Transverse colon (tissue), 4 donors: ENCODE measurements at regions not wholly inside any gene's neighbourhood (a gene's known extent, or its start where the extent isn't known, plus 50 kb on each side); places are given as distances from the start of the nearest gene placed in this dataset.

Experiments
- DNase-seq: peaks from one replicate; pipeline ENCODE4 v3.0.0-alpha.2; 2019
- H3K27ac ChIP-seq, 4 donors: fragments of 200-600 bp; sonication (generic); 2 replicates each; pipeline ENCODE4 v1.5.1; 2016 to 2018; ENCODE audit warnings: inconsistent platforms in 4 of 4
- H3K27me3 ChIP-seq: fragments of 200-600 bp; sonication (generic); 2 replicates; pipeline ENCODE4 v1.5.1; 2017; ENCODE audit warnings: inconsistent platforms
- H3K36me3 ChIP-seq, 4 donors: fragments of 200-600 bp; sonication (generic); 2 replicates each; pipeline ENCODE4 v1.5.1; 2017 to 2019; ENCODE audit warnings: inconsistent platforms in 4 of 4
- H3K4me1 ChIP-seq, 4 donors: fragments of 200-600 bp; sonication (generic); 2 replicates each; pipeline ENCODE4 v1.5.1; 2017 to 2020; ENCODE audit warnings: inconsistent platforms in 4 of 4
- H3K4me3 ChIP-seq, 4 donors: fragments of 200-600 bp; sonication (generic); 1 replicate in 1 of 4; 2 replicates in 3 of 4; pipeline versions ENCODE4 v1.5.1 to v1.6.1; 2017 to 2019; ENCODE audit warnings: inconsistent platforms in 4 of 4
- H3K9me3 ChIP-seq, 2 donors: fragments of 200-600 bp; sonication (generic); 2 replicates each; pipeline ENCODE4 v1.5.1; 2017 to 2019; ENCODE audit warnings: inconsistent platforms in 2 of 2
- EP300 ChIP-seq: sonication (generic); formaldehyde crosslinking; IDR thresholded peaks from one replicate; pipeline ENCODE4 v1.6.1; 2017; ENCODE audit warnings: antibody characterized with exemption, low read depth
- POLR2A ChIP-seq: fragments of 450-650 bp; IDR thresholded peaks from one replicate; pipeline ENCODE4 v1.6.1; 2016; ENCODE audit warnings: antibody characterized with exemption, mild to moderate bottlenecking, moderate library complexity
- POLR2AphosphoS5 ChIP-seq, 3 donors: sonication (generic); formaldehyde crosslinking; IDR thresholded peaks; one replicate each; pipeline ENCODE4 v1.6.1; 2016; ENCODE audit warnings: antibody characterized with exemption in 3 of 3
- WGBS, 2 donors: methylation state at CpG; one replicate each; pipeline ENCODE4 v1.1.5; 2018; ENCODE audit warnings: low coverage in 1 of 2; 5-methylcytosine and 5-hydroxymethylcytosine counted together
- in situ Hi-C, 4 donors: fragments of 200-750 bp; cut with MboI; loops; one replicate each; pipeline versions ENCODE4 v1.15.0 to v1.15.1; 2017; ENCODE audit warnings: low sequenced_read_pairs in 3 of 4, low pct_ligation_motif_present in 1 of 4, low pct_unique_long_range_greater_than_20kb in 1 of 4
- intact Hi-C: fragments of 100-400 bp; cut with DNase I; formaldehyde crosslinking; loops from one replicate; pipeline ENCODE4 v1.15.1; 2023; ENCODE audit warnings: low total_unique reads
- TF ChIP-seq, protein P1 (sequence below), 5 experiments: fragments of 200-600 bp in 3 of 5; fragments of 450-650 bp in 2 of 5; sonication (generic) in 3 of 5; IDR thresholded peaks; 1 replicate in 2 of 5; 2 replicates in 3 of 5; pipeline ENCODE4 v1.5.1; 2016 to 2017; ENCODE audit warnings: antibody characterized with exemption in 5 of 5, inconsistent platforms in 3 of 5, mild to moderate bottlenecking in 2 of 5, moderate library complexity in 1 of 5

DNA sequence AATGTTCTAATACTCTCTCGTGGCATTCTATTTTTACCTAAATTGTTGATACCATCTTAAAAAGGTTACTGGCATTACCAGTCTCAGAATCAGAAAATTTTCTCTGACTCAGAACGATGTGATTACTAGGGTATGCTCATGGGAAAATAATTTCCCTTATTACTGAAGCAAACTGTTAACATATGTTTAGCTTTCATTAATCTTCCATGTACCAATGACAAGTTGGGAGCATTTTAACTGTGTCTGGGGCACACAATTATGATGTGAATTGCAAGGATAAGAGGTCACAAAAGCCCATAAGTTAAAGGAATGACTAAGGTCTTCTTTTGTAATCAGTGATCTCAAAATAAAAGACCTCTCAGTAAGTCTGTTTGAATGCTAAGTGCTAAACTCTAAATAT, 1254.6 kb downstream of the PCDH18 start:
- WGBS, 2 donors, result 57 to 60% methylated on average over 2 of the region's 2 CpGs
- H3K27ac ChIP-seq, result no peak overlapping the region
- DNase-seq, result no peak
- no peak overlapping the region for H3K4me3 ChIP-seq
- no peak for TF ChIP-seq POLR2AphosphoS5 (IDR thresholded peaks at IDR 0.05)
- TF ChIP-seq EP300, result no peak
- TF ChIP-seq POLR2A, result no peak
- TF ChIP-seq, protein P1, sequence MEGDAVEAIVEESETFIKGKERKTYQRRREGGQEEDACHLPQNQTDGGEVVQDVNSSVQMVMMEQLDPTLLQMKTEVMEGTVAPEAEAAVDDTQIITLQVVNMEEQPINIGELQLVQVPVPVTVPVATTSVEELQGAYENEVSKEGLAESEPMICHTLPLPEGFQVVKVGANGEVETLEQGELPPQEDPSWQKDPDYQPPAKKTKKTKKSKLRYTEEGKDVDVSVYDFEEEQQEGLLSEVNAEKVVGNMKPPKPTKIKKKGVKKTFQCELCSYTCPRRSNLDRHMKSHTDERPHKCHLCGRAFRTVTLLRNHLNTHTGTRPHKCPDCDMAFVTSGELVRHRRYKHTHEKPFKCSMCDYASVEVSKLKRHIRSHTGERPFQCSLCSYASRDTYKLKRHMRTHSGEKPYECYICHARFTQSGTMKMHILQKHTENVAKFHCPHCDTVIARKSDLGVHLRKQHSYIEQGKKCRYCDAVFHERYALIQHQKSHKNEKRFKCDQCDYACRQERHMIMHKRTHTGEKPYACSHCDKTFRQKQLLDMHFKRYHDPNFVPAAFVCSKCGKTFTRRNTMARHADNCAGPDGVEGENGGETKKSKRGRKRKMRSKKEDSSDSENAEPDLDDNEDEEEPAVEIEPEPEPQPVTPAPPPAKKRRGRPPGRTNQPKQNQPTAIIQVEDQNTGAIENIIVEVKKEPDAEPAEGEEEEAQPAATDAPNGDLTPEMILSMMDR (IDR thresholded peaks at IDR 0.05), result no peak
- in situ Hi-C loops (no loop called here), intact Hi-C loops (no loop called here)
- no peaks in the 10 kb centered on the region for H3K27me3 ChIP-seq
- no peaks in the 10 kb centered on the region for H3K9me3 ChIP-seq
- H3K36me3 ChIP-seq, result no peaks in the 10 kb centered on the region
- no peaks in the 10 kb centered on the region for H3K4me1 ChIP-seq

DNA sequence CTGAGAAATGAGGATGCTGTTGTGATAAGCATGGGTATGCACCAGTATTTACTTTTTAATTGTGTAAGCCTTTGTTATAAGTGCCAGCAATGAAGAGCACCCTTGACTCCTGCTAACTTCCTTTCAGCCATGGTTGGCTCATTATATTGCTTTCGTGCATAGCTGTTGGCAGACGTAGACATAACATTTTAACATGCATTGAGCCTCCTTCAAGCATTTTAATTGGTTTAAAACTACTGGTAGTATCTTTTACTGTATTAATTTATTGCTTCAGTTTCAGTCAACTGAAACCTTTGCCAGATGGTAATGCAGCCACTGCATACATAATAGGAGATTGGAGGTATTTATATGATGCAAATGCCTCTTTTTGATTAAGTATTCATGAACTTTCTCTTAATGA, 1285.4 kb downstream of the PCDH18 start:
- Histone ChIP-seq H3K27ac (no peak overlapping the region), H3K4me3 (no peak overlapping the region), H3K36me3 (no peaks in the 10 kb centered on the region), H3K4me1 (no peaks in the 10 kb centered on the region), H3K27me3 (no peaks in the 10 kb centered on the region), H3K9me3 (no peaks in the 10 kb centered on the region)
- intact Hi-C loops (no loop called here), in situ Hi-C loops (no loop called here)
- TF ChIP-seq, protein P1 (IDR thresholded peaks at IDR 0.05), result no peak
- TF ChIP-seq POLR2A, result no peak
- TF ChIP-seq EP300, result no peak
- TF ChIP-seq POLR2AphosphoS5 (IDR thresholded peaks at IDR 0.05), result no peak
- WGBS, 2 donors, result 12 to 26% methylated on average over 2 of the region's 2 CpGs
- DNase-seq, result no peak

DNA sequence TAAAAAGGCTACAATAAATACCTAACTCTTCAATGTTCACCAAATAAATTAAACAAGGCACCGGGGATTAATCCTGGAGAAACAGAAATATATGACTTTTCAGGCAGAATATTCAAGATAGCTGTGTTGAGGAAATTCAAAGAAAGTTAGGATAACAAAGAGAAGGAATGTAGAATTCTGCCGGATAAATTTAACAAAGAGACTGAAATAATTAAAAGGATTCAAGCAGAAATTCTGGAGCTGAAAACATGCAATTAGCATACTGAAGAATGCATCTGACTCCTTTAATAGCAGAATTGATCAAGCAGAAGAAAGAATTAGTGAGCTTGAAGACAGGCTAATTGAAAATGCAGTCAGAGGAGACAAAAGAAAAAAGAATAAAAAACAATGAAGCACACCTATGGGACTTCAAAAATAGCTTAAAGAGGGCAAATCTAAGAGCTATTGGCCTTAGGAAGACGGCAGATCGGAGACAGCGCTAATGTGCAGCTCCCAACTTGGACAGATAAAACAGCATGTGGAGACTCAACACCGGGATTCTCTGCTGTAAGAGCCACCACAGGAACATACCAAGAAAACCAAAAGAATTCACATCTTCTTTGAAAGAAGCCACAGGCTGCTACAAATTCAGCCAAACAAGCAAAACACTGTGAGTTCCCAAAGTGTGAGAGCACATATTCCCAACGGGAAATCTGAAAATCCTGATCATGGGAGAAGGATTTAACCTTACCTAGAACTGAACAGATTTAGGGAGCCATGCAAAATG, 1290.9 kb downstream of the PCDH18 start:
- no peak for TF ChIP-seq POLR2AphosphoS5 (IDR thresholded peaks at IDR 0.05)
- TF ChIP-seq, protein P1 (IDR thresholded peaks at IDR 0.05), result no peak
- TF ChIP-seq EP300, result no peak
- no peak for TF ChIP-seq POLR2A
- no peaks in the 10 kb centered on the region for H3K4me1 ChIP-seq
- H3K9me3 ChIP-seq, result no peaks in the 10 kb centered on the region
- H3K4me3 ChIP-seq, result no peak overlapping the region
- in situ Hi-C loops (no loop called here), intact Hi-C loops (no loop called here)
- H3K27me3 ChIP-seq, result no peaks in the 10 kb centered on the region
- no peak overlapping the region for H3K27ac ChIP-seq
- WGBS, 2 donors, result 81 to 86% methylated on average over 6 to 7 of the region's 7 CpGs
- no peaks in the 10 kb centered on the region for H3K36me3 ChIP-seq
- no peak for DNase-seq

DNA sequence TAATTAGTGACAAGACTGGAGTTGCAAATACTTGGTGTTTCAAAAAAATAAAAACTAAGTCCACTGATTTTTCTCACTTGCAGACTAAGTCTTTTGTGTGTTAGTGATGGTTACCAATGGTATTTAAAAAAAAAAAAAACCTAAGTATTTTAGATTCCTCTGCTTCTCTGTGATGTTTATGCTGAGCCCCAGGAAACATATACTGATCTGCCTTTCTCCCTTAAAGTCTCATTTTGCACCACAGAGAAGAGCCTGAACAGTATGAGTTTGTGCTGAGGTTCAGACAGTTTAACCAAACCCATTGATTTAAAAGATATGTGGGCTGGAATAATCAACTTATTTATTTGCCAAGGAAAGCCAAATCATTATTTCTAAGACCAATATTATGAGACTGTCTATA, 1305.0 kb downstream of the PCDH18 start:
- Histone ChIP-seq H3K27ac (no peak overlapping the region), H3K4me1 (no peaks in the 10 kb centered on the region), H3K9me3 (no peaks in the 10 kb centered on the region), H3K4me3 (no peak overlapping the region), H3K36me3 (no peaks in the 10 kb centered on the region), H3K27me3 (no peaks in the 10 kb centered on the region)
- intact Hi-C loops, result no loop called here
- in situ Hi-C loops, result no loop called here
- TF ChIP-seq POLR2AphosphoS5 (IDR thresholded peaks at IDR 0.05) (no peak), POLR2A (no peak), EP300 (no peak)
- TF ChIP-seq, protein P1 (IDR thresholded peaks at IDR 0.05), result no peak
- DNase-seq, result no peak
